Fibroblast of the aortic adventitia (primary cell): ENCODE measurements at regions not wholly inside any gene's neighbourhood (a gene's known extent, or its start where the extent isn't known, plus 50 kb on each side); places are given as distances from the start of the nearest gene placed in this dataset.

Experiments used
- DNase-seq: peaks from one replicate; pipeline ENCODE4 v3.0.0-alpha.2; 2010; ENCODE audit warnings: low read depth
- H3K4me3 ChIP-seq: 2 replicates; pipeline ENCODE4 v1.5.1; 2011; ENCODE audit warnings: low read depth, mild to moderate bottlenecking, control low read depth, low read length, moderate library complexity
- CTCF ChIP-seq: IDR thresholded peaks from 2 replicates; pipeline ENCODE4 v1.5.1; 2011; ENCODE audit warnings: mild to moderate bottlenecking, low read length, control low read depth, inconsistent platforms; ENCODE audit not compliant: insufficient read depth

GRCh38 chr12:59185295-59185694, 265.0 kb upstream of the LRIG3 start:
- H3K4me3 ChIP-seq: no peak overlapping the region
- no peak for TF ChIP-seq CTCF
- DNase-seq: no peak

GRCh38 chr12:59182658-59183455, 262.6 kb upstream of the LRIG3 start:
- DNase-seq: no peak
- TF ChIP-seq CTCF: no peak
- H3K4me3 ChIP-seq: no peak overlapping the region

GRCh38 chr12:59182191-59182590, 261.9 kb upstream of the LRIG3 start:
- no peak for DNase-seq
- TF ChIP-seq CTCF: no peak

GRCh38 chr12:59181196-59181777, 261.0 kb upstream of the LRIG3 start:
- no peak for DNase-seq
- no peak for TF ChIP-seq CTCF

More at GRCh38 chr12:59182191-59182590, 261.9 kb upstream of the LRIG3 start:
- no peak overlapping the region for H3K4me3 ChIP-seq

GRCh38 chr12:59179231-59179630, 258.9 kb upstream of the LRIG3 start:
- no peak for TF ChIP-seq CTCF

More at GRCh38 chr12:59181196-59181777, 261.0 kb upstream of the LRIG3 start:
- H3K4me3 ChIP-seq: no peak overlapping the region

GRCh38 chr12:59173695-59174094, 253.4 kb upstream of the LRIG3 start:
- DNase-seq: no peak
- H3K4me3 ChIP-seq: no peak overlapping the region
- peak; percentile 20 for TF ChIP-seq CTCF

More at GRCh38 chr12:59179231-59179630, 258.9 kb upstream of the LRIG3 start:
- DNase-seq: no peak
- no peak overlapping the region for H3K4me3 ChIP-seq
